ENCODE measurements at regions not wholly inside any gene's neighbourhood (a gene's known extent, or its start where the extent isn't known, plus 50 kb on each side); places are given as distances from the start of the nearest gene placed in this dataset.

DNA sequence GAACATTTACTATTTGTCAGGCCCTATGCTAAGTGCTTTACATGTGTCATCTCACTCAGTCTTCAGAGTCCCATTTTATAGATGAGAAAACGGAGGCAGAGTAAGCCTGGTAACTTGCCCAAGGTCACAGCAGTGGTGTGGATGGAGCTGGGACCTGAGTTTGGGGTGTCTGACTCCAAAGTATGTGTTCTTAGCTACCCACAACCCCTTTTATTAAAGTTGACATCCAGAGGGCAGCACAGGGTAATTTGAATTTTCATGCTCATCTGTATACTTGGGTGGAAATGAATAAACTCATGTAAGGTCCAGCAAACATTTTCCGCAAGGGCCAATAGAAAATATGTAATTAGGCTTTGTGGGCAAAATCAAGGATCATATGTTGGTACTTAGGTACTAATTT is 93.4 kb upstream of the SLC25A48 start:
- TF ChIP-seq, protein P1, sequence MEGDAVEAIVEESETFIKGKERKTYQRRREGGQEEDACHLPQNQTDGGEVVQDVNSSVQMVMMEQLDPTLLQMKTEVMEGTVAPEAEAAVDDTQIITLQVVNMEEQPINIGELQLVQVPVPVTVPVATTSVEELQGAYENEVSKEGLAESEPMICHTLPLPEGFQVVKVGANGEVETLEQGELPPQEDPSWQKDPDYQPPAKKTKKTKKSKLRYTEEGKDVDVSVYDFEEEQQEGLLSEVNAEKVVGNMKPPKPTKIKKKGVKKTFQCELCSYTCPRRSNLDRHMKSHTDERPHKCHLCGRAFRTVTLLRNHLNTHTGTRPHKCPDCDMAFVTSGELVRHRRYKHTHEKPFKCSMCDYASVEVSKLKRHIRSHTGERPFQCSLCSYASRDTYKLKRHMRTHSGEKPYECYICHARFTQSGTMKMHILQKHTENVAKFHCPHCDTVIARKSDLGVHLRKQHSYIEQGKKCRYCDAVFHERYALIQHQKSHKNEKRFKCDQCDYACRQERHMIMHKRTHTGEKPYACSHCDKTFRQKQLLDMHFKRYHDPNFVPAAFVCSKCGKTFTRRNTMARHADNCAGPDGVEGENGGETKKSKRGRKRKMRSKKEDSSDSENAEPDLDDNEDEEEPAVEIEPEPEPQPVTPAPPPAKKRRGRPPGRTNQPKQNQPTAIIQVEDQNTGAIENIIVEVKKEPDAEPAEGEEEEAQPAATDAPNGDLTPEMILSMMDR (IDR thresholded peaks at IDR 0.05): no peak

DNA sequence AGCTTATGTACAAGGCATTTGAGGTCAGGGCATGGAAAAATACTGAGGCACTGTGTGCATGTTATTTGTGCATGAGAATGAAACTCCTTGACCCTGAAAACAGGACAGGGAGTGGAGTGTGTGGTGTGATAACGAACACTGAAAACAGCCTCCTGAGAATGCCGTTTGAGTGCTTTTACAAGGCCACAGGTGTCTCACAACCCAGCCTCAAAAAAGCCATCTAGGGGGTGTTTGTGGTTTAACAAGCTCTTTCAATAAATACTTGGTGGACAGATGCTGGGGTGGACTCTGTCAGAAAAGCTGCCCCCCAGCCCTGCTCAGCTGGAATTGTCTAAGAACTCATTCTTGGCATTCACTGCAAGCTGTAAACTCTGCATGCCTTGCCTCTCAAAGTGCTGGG is 94.0 kb upstream of the SLC25A48 start:
- H3K27me3 ChIP-seq (ENCODE audit: control insufficient read depth, insufficient read depth, low read length): no peaks in the 10 kb centered on the region
- no peaks in the 10 kb centered on the region for H3K79me2 ChIP-seq
- no peak overlapping the region for H3K9ac ChIP-seq
- no peak overlapping the region for H3K27ac ChIP-seq
- H3K9me3 ChIP-seq (ENCODE audit: control insufficient read depth, low read length): no peaks in the 10 kb centered on the region
- no peaks in the 10 kb centered on the region for H3K36me3 ChIP-seq (ENCODE audit: control insufficient read depth, insufficient read depth, low read length)
- H3K4me1 ChIP-seq: peaks cover 6% of the 10 kb centered on the region
- TF ChIP-seq, protein P1 (IDR thresholded peaks at IDR 0.05): no peak
- no peak overlapping the region for H2AFZ ChIP-seq
- no peak overlapping the region for H3K4me2 ChIP-seq (ENCODE audit: low read length)
- no peak overlapping the region for H3K4me3 ChIP-seq (ENCODE audit: low read depth, low read length)

More for the DNA sequence above, 93.4 kb upstream of the SLC25A48 start:
- H3K27me3 ChIP-seq (ENCODE audit: control insufficient read depth, insufficient read depth, low read length): no peaks in the 10 kb centered on the region
- no peaks in the 10 kb centered on the region for H3K79me2 ChIP-seq
- no peak overlapping the region for H3K4me2 ChIP-seq (ENCODE audit: low read length)
- no peak overlapping the region for H3K27ac ChIP-seq
- H2AFZ ChIP-seq: no peak overlapping the region
- no peak overlapping the region for H3K9ac ChIP-seq
- H3K36me3 ChIP-seq (ENCODE audit: control insufficient read depth, insufficient read depth, low read length): no peaks in the 10 kb centered on the region
- peaks cover 6% of the 10 kb centered on the region for H3K4me1 ChIP-seq
- no peaks in the 10 kb centered on the region for H3K9me3 ChIP-seq (ENCODE audit: control insufficient read depth, low read length)
- no peak overlapping the region for H3K4me3 ChIP-seq (ENCODE audit: low read depth, low read length)

DNA sequence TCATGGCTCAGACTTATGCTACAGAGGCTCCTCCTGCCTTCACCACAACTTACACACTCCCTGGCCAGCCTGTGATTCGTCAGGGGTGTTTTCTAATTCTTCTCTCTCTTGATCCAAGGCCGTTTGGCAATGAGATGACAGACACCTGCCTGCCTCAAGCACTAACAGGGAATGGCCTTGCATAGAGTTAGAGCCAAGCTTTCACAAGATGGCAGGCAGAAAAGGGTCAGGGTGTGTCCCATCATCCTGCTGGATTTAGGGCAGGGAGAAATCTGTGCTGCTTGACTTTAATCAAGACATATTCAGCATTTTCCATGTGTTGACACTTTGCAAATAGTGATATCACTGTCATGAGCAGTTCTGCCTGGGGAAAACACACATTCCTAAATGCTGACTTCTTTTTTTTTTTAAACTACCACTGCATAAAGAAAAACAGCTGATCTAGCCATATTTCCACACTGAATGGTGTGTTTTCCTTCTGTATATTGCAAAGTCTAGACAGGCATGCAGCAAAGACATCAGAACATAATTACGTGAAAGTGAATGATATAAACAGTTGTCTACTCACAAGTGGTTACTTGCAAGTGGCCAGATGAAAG is 95.0 kb upstream of the SLC25A48 start:
- Histone ChIP-seq H2AFZ (peak overlapping the region; percentile 33), H3K9me3 (ENCODE audit: control insufficient read depth, low read length) (no peaks in the 10 kb centered on the region), H3K27me3 (ENCODE audit: control insufficient read depth, insufficient read depth, low read length) (no peaks in the 10 kb centered on the region), H3K4me2 (ENCODE audit: low read length) (no peak overlapping the region), H3K79me2 (no peaks in the 10 kb centered on the region), H3K4me1 (peaks cover 6% of the 10 kb centered on the region), H3K27ac (no peak overlapping the region), H3K36me3 (ENCODE audit: control insufficient read depth, insufficient read depth, low read length) (no peaks in the 10 kb centered on the region), H3K4me3 (ENCODE audit: low read depth, low read length) (no peak overlapping the region), H3K9ac (no peak overlapping the region)
- TF ChIP-seq, protein P1 (IDR thresholded peaks at IDR 0.05): no peak

DNA sequence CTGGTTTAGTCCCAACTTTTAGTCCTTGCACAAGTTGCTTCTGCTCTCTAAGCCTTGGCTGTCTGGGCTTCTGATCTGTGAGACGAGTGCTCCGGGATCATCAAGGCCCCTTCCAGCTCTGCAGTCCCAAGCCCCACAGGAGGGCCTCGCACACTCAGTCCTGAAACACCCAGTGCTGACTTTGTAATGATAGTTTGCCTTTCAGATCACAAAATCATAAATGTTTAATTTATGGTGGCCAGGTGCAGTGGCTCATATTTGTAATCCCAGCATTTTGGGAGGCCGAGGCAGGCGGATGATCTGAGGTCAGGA is 95.9 kb upstream of the SLC25A48 start:
- Histone ChIP-seq H3K4me1 (peaks cover 6% of the 10 kb centered on the region), H3K79me2 (no peaks in the 10 kb centered on the region), H3K27me3 (ENCODE audit: control insufficient read depth, insufficient read depth, low read length) (no peaks in the 10 kb centered on the region), H3K4me3 (ENCODE audit: low read depth, low read length) (no peak overlapping the region), H3K4me2 (ENCODE audit: low read length) (no peak overlapping the region), H3K9me3 (ENCODE audit: control insufficient read depth, low read length) (no peaks in the 10 kb centered on the region), H2AFZ (no peak overlapping the region), H3K9ac (no peak overlapping the region), H3K36me3 (ENCODE audit: control insufficient read depth, insufficient read depth, low read length) (no peaks in the 10 kb centered on the region), H3K27ac (no peak overlapping the region)
- TF ChIP-seq, protein P1 (IDR thresholded peaks at IDR 0.05): no peak

Data from parathyroid adenoma (tissue), 2 donors.